ENCODE measurements at regions not wholly inside any gene's neighbourhood (a gene's known extent, or its start where the extent isn't known, plus 50 kb on each side); places are given as distances from the start of the nearest gene placed in this dataset.

GRCh38 chr16:7271486-7271885 lies 61.2 kb upstream of the RBFOX1 start (continued):
- TF ChIP-seq CREB5 (CRISPR knock-in tag; IDR thresholded peaks at IDR 0.05; ENCODE audit: low read depth) (no peak), CSDC2 (CRISPR knock-in tag; IDR thresholded peaks at IDR 0.05) (no peak)

DNA sequence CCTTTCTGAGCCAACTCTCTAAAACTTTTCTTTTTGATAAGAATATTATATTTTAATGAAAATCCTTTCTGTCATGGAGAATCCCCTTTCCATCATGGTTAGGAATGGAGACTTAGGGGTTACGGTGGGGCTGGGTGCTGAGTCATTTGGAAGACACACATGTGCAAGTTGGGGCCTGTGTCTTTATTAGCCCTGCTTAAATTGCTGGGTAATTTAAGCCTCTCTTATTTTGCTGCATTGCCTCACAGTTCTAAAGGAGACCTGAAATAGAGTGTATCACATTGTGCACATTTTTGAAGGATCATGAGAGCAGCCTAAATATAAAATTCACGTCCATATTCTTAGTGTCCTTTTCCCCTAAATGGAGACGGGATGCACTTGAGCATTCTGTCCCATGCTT lies 61.8 kb upstream of the RBFOX1 start:
- no peak for ATAC-seq

DNA sequence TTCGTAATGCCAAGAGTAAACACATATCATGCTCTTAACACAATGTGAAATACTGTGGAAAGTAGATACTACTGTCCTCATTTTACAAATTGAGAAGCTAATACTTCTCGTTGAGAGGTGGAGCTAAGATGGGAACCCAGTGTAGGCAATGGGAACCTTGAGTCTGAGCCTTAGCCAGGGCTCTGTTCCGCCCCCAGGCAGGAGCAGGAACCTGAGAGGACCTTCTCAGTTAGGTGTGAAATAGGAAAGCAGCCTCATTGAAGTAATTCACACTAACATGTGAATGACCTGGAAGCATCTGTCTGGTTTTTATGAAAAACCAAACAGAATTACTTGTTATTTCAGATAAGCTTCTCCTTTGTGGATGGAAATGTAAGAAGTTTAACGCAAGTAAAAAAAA lies 62.6 kb upstream of the RBFOX1 start:
- no peak for TF ChIP-seq ZFP3 (CRISPR knock-in tag; IDR thresholded peaks at IDR 0.05)
- no peak for TF ChIP-seq TOX (CRISPR knock-in tag; IDR thresholded peaks at IDR 0.05; ENCODE audit: borderline replicate concordance)
- no peak for TF ChIP-seq ISL1 (CRISPR knock-in tag; IDR thresholded peaks at IDR 0.05)
- TF ChIP-seq CREB5 (CRISPR knock-in tag; IDR thresholded peaks at IDR 0.05; ENCODE audit: low read depth) = no peak
- TF ChIP-seq ZNF70 (CRISPR knock-in tag; IDR thresholded peaks at IDR 0.05) = no peak
- no peak for TF ChIP-seq BACH2 (CRISPR knock-in tag; IDR thresholded peaks at IDR 0.05; ENCODE audit: borderline replicate concordance)
- TF ChIP-seq TSHZ2 (CRISPR knock-in tag; IDR thresholded peaks at IDR 0.05) = no peak
- TF ChIP-seq CSDC2 (CRISPR knock-in tag; IDR thresholded peaks at IDR 0.05) = no peak
- TF ChIP-seq POU6F1 (CRISPR knock-in tag; IDR thresholded peaks at IDR 0.05; ENCODE audit: borderline replicate concordance, low read depth) = no peak
- TF ChIP-seq RARB (CRISPR knock-in tag; IDR thresholded peaks at IDR 0.05) = no peak
- TF ChIP-seq ZNF565 (CRISPR knock-in tag; conservative IDR thresholded peaks at IDR 0.05; ENCODE audit: low read depth) = no peak
- no peak for TF ChIP-seq SNAI2 (CRISPR knock-in tag; IDR thresholded peaks at IDR 0.05)
- no peak for ATAC-seq

More for the DNA sequence above, 61.8 kb upstream of the RBFOX1 start:
- TF ChIP-seq PPARA (CRISPR knock-in tag; IDR thresholded peaks at IDR 0.05; ENCODE audit: borderline replicate concordance) (no peak), OSR1 (CRISPR knock-in tag; IDR thresholded peaks at IDR 0.05) (no peak), ZFP3 (CRISPR knock-in tag; IDR thresholded peaks at IDR 0.05) (no peak), CSRNP3 (CRISPR knock-in tag; IDR thresholded peaks at IDR 0.05) (no peak), ZNF8 (CRISPR knock-in tag; IDR thresholded peaks at IDR 0.05) (no peak), ESRRG (CRISPR knock-in tag; IDR thresholded peaks at IDR 0.05) (no peak), ISL1 (CRISPR knock-in tag; IDR thresholded peaks at IDR 0.05) (no peak), ZNF565 (CRISPR knock-in tag; conservative IDR thresholded peaks at IDR 0.05; ENCODE audit: low read depth) (no peak), ZFP30 (CRISPR knock-in tag; IDR thresholded peaks at IDR 0.05) (no peak), RARB (CRISPR knock-in tag; IDR thresholded peaks at IDR 0.05) (no peak), SNAI2 (CRISPR knock-in tag; IDR thresholded peaks at IDR 0.05) (no peak), TCF4 (CRISPR knock-in tag; IDR thresholded peaks at IDR 0.05; ENCODE audit: borderline replicate concordance) (no peak), ZNF70 (CRISPR knock-in tag; IDR thresholded peaks at IDR 0.05) (no peak), TSHZ2 (CRISPR knock-in tag; IDR thresholded peaks at IDR 0.05) (no peak), CREB5 (CRISPR knock-in tag; IDR thresholded peaks at IDR 0.05; ENCODE audit: low read depth) (no peak), GLIS3 (CRISPR knock-in tag; IDR thresholded peaks at IDR 0.05) (no peak), BACH2 (CRISPR knock-in tag; IDR thresholded peaks at IDR 0.05; ENCODE audit: borderline replicate concordance) (no peak)

All from SK-N-SH treated with all-trans-retinoic acid at 6 μM for 48 hours (cell line).